Stimulated activated naive CD8-positive, alpha-beta T cell treated with anti-CD3 and anti-CD28 coated beads, Interleukin-15, amount 100 ng/mL, for 72 hours (primary cell): ENCODE measurements at regions not wholly inside any gene's neighbourhood (a gene's known extent, or its start where the extent isn't known, plus 50 kb on each side); places are given as distances from the start of the nearest gene placed in this dataset.

ENCODE experiments used
- ATAC-seq: fragments of 150-1000 bp; cut with Tn5 transposase; 2 replicates; pipeline ENCODE4 v1.10.0; 2021; ENCODE audit warnings: mild to moderate bottlenecking, moderate library complexity
- DNase-seq, 2 donors: peaks; one replicate each; pipeline ENCODE4 v3.0.0; 2021 to 2022
- H3K27ac Mint-ChIP-seq, 2 donors: one replicate each; pipeline ENCODE4 v1.8.0; 2022; ENCODE audit warnings: mild to moderate bottlenecking in 2 of 2, mixed read lengths in 2 of 2, moderate library complexity in 2 of 2
- H3K27me3 Mint-ChIP-seq: one replicate; pipeline ENCODE4 v1.8.0; 2022; ENCODE audit warnings: mixed read lengths
- H3K4me1 Mint-ChIP-seq: one replicate; pipeline ENCODE4 v1.8.0; 2022; ENCODE audit warnings: mild to moderate bottlenecking, mixed read lengths
- H3K4me3 Mint-ChIP-seq, 2 donors: one replicate each; pipeline ENCODE4 v1.8.0; 2022; ENCODE audit warnings: mild to moderate bottlenecking in 2 of 2, mixed read lengths in 2 of 2, moderate library complexity in 1 of 2
- H3K9me3 Mint-ChIP-seq, 2 donors: one replicate each; pipeline ENCODE4 v1.8.0; 2022; ENCODE audit warnings: mixed read lengths in 2 of 2

- ATAC-seq = peak; percentile 99
- Mint-ChIP-seq H3K27me3 (no peaks in the 10 kb centered on the region), H3K4me3 (peak overlapping the region; percentile 34 to 48), H3K4me1 (peaks cover 39% of the 10 kb centered on the region), H3K9me3 (peaks cover 12 to 15% of the 10 kb centered on the region in 2 donors), H3K27ac (peak overlapping the region; percentile 36 to 48)
- peak; percentile 19 to 61 for DNase-seq
Measured at GRCh38 chr5:52725065-52725746, 62.5 kb upstream of the ITGA1 start.

- Mint-ChIP-seq H3K27ac (no peak overlapping the region), H3K4me3 (peak overlapping the region; percentile 34 to 48), H3K27me3 (no peaks in the 10 kb centered on the region), H3K9me3 (peaks cover 10 to 13% of the 10 kb centered on the region in 2 donors), H3K4me1 (peaks cover 39% of the 10 kb centered on the region)
- DNase-seq (no peak), ATAC-seq (peak; percentile 29)
Measured at GRCh38 chr5:52725808-52726207, 61.9 kb upstream of the ITGA1 start.

- Mint-ChIP-seq H3K4me3 (no peak overlapping the region), H3K27ac (no peak overlapping the region), H3K4me1 (peaks cover 39% of the 10 kb centered on the region)
Measured at GRCh38 chr5:52727020-52727419, 60.7 kb upstream of the ITGA1 start.

GRCh38 chr5:52727576-52727975, 60.1 kb upstream of the ITGA1 start:
- no peak overlapping the region for H3K4me3 Mint-ChIP-seq
- H3K4me1 Mint-ChIP-seq = peaks cover 39% of the 10 kb centered on the region
- DNase-seq (no peak), ATAC-seq (no peak)
- H3K27ac Mint-ChIP-seq = no peak overlapping the region
- peaks cover 11 to 14% of the 10 kb centered on the region in 2 donors for H3K9me3 Mint-ChIP-seq
- no peaks in the 10 kb centered on the region for H3K27me3 Mint-ChIP-seq

More at GRCh38 chr5:52727020-52727419, 60.7 kb upstream of the ITGA1 start:
- Mint-ChIP-seq H3K27me3 (no peaks in the 10 kb centered on the region), H3K9me3 (peaks cover 11 to 13% of the 10 kb centered on the region in 2 donors)
- ATAC-seq = no peak
- DNase-seq = no peak

- no peak for ATAC-seq
- no peaks in the 10 kb centered on the region for H3K27me3 Mint-ChIP-seq
- peaks cover 39% of the 10 kb centered on the region for H3K4me1 Mint-ChIP-seq
- DNase-seq = no peak
- H3K4me3 Mint-ChIP-seq = no peak overlapping the region
- H3K27ac Mint-ChIP-seq = no peak overlapping the region
- peaks cover 11 to 14% of the 10 kb centered on the region in 2 donors for H3K9me3 Mint-ChIP-seq
Measured at GRCh38 chr5:52728224-52728623, 59.5 kb upstream of the ITGA1 start.

GRCh38 chr5:52728686-52729085, 59.0 kb upstream of the ITGA1 start:
- H3K4me1 Mint-ChIP-seq = peaks cover 39% of the 10 kb centered on the region
- H3K9me3 Mint-ChIP-seq = peaks cover 11 to 14% of the 10 kb centered on the region in 2 donors
- no peaks in the 10 kb centered on the region for H3K27me3 Mint-ChIP-seq
- no peak overlapping the region for H3K4me3 Mint-ChIP-seq
- DNase-seq (no peak), ATAC-seq (no peak)
- no peak overlapping the region for H3K27ac Mint-ChIP-seq

GRCh38 chr5:52731274-52732027, 56.3 kb upstream of the ITGA1 start:
- Mint-ChIP-seq H3K27ac (no peak overlapping the region), H3K4me3 (no peak overlapping the region), H3K9me3 (peaks cover 5 to 14% of the 10 kb centered on the region in 2 donors), H3K27me3 (no peaks in the 10 kb centered on the region), H3K4me1 (peaks cover 15% of the 10 kb centered on the region)
- DNase-seq = no peak
- ATAC-seq = no peak

GRCh38 chr5:52734557-52734956, 53.2 kb upstream of the ITGA1 start:
- ATAC-seq (no peak), DNase-seq (no peak)
- Mint-ChIP-seq H3K27me3 (no peaks in the 10 kb centered on the region), H3K4me3 (no peak overlapping the region), H3K9me3 (peaks cover 5 to 14% of the 10 kb centered on the region in 2 donors), H3K27ac (no peak overlapping the region), H3K4me1 (peaks cover 18% of the 10 kb centered on the region)

GRCh38 chr5:52735139-52735538, 52.6 kb upstream of the ITGA1 start:
- Mint-ChIP-seq H3K4me3 (no peak overlapping the region), H3K4me1 (peaks cover 23% of the 10 kb centered on the region), H3K27ac (no peak overlapping the region), H3K9me3 (peaks cover 3 to 10% of the 10 kb centered on the region in 2 donors), H3K27me3 (no peaks in the 10 kb centered on the region)
- ATAC-seq (no peak), DNase-seq (no peak)
